Retinal pigment epithelial cell (primary cell): ENCODE measurements at regions not wholly inside any gene's neighbourhood (a gene's known extent, or its start where the extent isn't known, plus 50 kb on each side); places are given as distances from the start of the nearest gene placed in this dataset.

Source experiments
- DNase-seq: peaks from one replicate; pipeline ENCODE4 v3.0.0-alpha.2; 2010; ENCODE audit warnings: low read depth
- H3K4me3 ChIP-seq: 2 replicates; pipeline ENCODE4 v1.5.1; 2011; ENCODE audit warnings: mild to moderate bottlenecking, low read length, control low read depth, moderate library complexity
- TF ChIP-seq, protein P1 (sequence below): conservative IDR thresholded peaks from 2 replicates; pipeline ENCODE4 v1.5.1; 2011; ENCODE audit warnings: low read depth, low read length, control low read depth, inconsistent platforms

DNA sequence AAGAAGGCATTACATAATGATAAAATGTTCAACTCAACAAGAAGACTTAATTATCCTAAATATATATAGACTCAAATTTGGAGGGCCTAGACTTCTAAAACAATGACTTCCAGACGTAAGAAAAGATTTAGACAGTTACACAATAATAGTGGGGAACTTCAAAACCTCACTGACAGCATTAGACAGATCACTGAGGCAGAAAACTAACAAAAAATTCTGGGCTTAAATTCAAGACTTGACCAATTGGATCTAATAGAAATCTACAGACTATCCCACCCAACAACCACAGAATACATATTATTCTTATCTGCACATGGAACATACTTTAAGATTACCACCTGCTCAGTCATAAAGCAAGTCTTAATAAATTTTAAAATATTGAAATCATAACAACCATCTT is 93.3 kb upstream of the ARSJ start:
- no peak for DNase-seq
- no peak overlapping the region for H3K4me3 ChIP-seq
- TF ChIP-seq, protein P1, sequence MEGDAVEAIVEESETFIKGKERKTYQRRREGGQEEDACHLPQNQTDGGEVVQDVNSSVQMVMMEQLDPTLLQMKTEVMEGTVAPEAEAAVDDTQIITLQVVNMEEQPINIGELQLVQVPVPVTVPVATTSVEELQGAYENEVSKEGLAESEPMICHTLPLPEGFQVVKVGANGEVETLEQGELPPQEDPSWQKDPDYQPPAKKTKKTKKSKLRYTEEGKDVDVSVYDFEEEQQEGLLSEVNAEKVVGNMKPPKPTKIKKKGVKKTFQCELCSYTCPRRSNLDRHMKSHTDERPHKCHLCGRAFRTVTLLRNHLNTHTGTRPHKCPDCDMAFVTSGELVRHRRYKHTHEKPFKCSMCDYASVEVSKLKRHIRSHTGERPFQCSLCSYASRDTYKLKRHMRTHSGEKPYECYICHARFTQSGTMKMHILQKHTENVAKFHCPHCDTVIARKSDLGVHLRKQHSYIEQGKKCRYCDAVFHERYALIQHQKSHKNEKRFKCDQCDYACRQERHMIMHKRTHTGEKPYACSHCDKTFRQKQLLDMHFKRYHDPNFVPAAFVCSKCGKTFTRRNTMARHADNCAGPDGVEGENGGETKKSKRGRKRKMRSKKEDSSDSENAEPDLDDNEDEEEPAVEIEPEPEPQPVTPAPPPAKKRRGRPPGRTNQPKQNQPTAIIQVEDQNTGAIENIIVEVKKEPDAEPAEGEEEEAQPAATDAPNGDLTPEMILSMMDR = no peak

DNA sequence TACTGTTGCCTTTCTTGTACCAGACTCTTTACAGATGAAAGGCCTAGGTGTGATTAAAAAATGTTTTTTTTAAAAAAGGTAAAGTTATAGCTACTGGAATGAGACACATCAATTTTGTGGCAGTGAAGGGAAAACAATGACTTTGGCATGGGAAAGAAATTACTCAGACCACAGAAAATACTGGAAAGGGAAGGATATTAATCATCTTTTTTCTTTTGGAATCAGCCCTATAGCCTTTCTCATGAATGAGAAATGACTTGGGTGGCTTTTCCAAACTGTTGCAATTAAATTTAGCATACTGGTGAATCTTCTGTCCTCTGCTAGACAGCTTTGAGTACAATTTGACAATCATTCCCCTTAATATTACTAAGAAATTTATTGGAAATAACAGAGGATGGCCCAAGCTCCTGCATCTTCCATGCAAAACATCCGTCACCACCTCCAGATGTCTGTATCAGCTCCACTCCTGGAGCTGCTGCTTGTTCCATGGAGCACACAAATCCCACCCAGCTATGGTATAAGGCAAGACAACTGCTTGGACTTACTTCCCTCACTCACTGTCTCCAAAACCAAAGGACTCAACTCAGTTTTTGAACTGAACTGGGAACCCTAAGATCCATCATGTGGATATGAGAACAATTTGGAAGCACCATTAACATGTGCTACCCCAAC is 97.6 kb upstream of the ARSJ start:
- DNase-seq = no peak
- TF ChIP-seq, protein P1 = no peak

DNA sequence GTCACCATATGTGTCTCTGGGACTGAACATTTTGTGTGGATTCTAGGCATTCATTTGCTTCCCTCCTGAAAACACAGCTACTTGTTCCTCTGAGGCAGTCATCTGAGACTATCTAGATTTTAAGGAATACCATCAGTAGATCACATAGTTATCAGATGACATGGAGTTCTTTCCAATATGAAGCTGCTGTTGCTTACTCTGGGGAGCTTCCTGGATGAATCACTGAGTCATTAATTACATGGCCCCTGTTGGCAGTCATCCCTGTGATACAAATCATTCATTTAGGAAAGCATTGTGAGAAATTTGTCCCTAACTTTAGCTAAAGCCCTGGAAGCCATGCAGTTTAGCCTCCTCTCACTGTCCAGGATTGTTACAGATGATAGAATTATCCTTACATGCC is 98.2 kb upstream of the ARSJ start:
- TF ChIP-seq, protein P1 = no peak
- H3K4me3 ChIP-seq = no peak overlapping the region
- no peak for DNase-seq

More for the DNA sequence above, 97.6 kb upstream of the ARSJ start:
- no peak overlapping the region for H3K4me3 ChIP-seq

DNA sequence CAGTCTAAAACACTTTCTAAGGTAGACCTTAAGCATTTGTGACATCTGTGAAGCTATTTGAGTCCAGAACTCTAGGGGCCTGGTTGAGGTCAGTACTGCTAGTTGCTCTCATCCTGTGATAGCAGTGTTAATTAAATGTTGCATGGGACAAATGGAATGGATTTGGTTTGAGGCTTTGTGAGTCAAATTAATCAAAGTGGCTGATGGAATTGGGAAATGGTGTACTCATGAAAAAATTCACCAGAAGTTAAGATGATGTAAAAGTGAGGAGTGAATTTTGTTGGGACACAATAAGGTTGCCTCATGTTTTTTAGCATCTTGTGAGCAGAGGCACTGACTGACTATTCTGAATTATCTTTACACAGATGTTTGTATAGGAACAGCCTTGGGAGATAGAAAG is 99.2 kb upstream of the ARSJ start:
- DNase-seq = no peak
- TF ChIP-seq, protein P1 = no peak

DNA sequence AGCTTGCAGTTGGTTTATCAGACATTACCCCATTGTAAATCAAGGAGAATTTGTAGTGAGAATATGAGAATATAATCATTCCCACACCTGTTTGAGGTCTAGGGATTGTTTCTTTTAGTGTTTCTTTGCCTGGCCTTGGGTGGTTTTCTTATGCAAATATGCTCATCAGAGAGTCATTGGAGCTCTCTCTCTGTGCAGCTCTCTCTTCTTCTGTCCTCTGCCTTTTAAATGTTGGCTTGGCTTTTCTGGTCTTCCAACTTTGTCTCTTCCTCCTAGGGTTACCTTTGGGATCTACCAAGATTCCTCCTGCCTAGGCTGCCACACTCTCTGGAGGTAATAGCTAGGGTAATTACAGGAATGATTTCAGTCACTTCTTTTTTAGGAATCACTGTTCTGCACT is 102.3 kb upstream of the ARSJ start:
- H3K4me3 ChIP-seq = no peak overlapping the region
- no peak for DNase-seq
- TF ChIP-seq, protein P1 = no peak

More for the DNA sequence above, 99.2 kb upstream of the ARSJ start:
- no peak overlapping the region for H3K4me3 ChIP-seq

DNA sequence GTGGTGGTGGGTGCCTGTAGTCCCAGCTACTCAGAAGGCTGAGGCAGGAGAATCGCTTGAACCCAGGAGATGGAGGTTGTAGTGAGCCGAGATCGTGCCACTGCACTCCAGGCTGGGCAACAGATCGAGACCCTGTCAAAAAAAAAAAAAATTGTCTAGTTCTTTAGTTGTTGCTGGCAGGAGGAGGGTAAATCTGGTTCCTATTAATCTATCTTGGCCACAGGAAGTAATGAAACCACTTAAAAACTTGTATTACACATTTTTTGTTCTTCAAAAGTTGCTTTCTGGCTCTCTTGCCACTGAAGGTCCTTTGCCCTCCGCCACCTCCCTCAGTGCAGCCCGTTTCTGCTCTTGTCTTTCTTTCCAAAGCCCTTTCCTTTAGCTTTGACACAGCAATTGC is 102.9 kb upstream of the ARSJ start:
- TF ChIP-seq, protein P1 = no peak
- no peak for DNase-seq
- H3K4me3 ChIP-seq = no peak overlapping the region

DNA sequence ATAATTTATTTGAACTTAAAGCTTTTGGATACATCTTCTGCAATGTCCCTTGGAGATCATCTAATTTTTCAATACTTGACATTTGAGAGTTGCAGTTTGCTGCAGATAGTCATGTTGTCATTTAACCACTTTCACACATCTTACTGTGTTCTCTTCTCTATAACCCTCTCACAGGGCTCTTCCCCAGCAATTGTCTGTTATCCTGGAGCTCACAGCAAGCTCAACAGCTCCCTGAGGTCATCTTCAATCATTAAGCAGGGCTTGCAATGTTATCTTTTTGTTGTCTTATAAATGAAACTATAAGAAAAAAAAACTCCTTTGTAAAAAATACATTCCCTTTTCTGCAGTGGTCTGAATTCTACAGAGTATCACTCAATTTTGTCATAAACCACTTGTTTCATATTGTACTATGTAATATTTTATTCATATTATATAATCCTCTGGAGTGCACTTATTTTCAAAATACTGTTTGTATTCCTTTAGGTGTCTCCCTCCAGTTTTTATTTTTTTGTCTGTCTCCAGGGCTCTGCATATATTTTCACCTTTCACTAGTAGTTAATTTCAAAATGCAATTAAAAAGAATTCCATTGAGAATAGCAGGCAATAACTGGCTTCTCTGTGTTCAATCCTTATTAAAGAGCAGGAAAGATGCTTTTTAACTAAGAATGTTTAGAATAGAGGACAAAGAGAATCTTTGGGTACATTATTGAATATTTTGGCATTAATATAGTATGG is 106.3 kb upstream of the ARSJ start:
- no peak overlapping the region for H3K4me3 ChIP-seq
- TF ChIP-seq, protein P1 = no peak
- no peak for DNase-seq
